Esophagus squamous epithelium (tissue), 4 donors: ENCODE measurements at regions not wholly inside any gene's neighbourhood (a gene's known extent, or its start where the extent isn't known, plus 50 kb on each side); places are given as distances from the start of the nearest gene placed in this dataset.

ENCODE experiments used
- CTCF ChIP-seq, 6 experiments: fragments of 450-650 bp in 4 of 6; fragments of 200-600 bp in 2 of 6; sonication (generic) in 2 of 6; IDR thresholded peaks; one replicate each; pipeline ENCODE4 v1.5.1; 2016 to 2019; ENCODE audit warnings: antibody characterized with exemption in 6 of 6, mild to moderate bottlenecking in 4 of 6, moderate library complexity in 4 of 6
- POLR2A ChIP-seq, 4 donors: fragments of 450-650 bp; IDR thresholded peaks; one replicate each; pipeline ENCODE4 v1.6.1; 2017; ENCODE audit warnings: antibody characterized with exemption in 4 of 4, mild to moderate bottlenecking in 4 of 4, moderate library complexity in 3 of 4

DNA sequence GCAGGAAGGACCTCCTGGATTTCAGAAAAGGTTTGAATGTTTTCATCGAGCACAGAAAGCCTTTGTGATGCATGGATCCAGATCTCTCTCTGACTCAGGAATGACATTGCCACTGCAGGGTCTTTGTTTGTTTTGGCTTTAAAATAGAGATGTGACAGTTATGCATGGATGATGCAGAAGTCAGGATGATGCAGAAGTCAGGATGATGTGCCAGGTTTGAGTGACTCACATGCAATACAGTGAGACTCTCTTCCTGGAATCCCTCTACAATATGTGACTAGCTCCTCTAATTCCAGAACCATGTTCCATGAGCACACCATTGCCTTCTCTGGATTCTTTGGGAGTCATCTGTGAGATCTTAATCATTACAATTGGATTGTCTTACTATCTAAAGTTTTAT lies 177.9 kb upstream of the RAB6C start:
- TF ChIP-seq CTCF (IDR thresholded peaks at IDR 0.05) (no peak), POLR2A (IDR thresholded peaks at IDR 0.05) (no peak)
